GM12865 (cell line): ENCODE measurements at regions not wholly inside any gene's neighbourhood (a gene's known extent, or its start where the extent isn't known, plus 50 kb on each side); places are given as distances from the start of the nearest gene placed in this dataset.
A peak's percentile ranks its signal among the peaks of the same experiment; 100 is the strongest.

Experiments
- DNase-seq: peaks from one replicate; pipeline ENCODE4 v3.0.0; 2010; ENCODE audit warnings: low read depth
- H3K4me3 ChIP-seq: 2 replicates; pipeline ENCODE4 v1.5.1; 2011; ENCODE audit warnings: mild to moderate bottlenecking, low read depth, low read length, control low read depth
- CTCF ChIP-seq: IDR thresholded peaks from 2 replicates; pipeline ENCODE4 v1.5.1; 2011; ENCODE audit warnings: low read length, control low read depth, low read depth, inconsistent platforms; ENCODE audit not compliant: insufficient read depth; ENCODE audit errors: missing control alignments

GRCh38 chr11:116258821-116259220 is 514.0 kb downstream of the BUD13 start:
- TF ChIP-seq CTCF: no peak
- no peak for DNase-seq
- no peak overlapping the region for H3K4me3 ChIP-seq

- DNase-seq: no peak
- H3K4me3 ChIP-seq: no peak overlapping the region
- no peak for TF ChIP-seq CTCF
Measured at GRCh38 chr11:116257883-116258282, 514.9 kb downstream of the BUD13 start.

GRCh38 chr11:116257092-116257491 is 515.7 kb downstream of the BUD13 start:
- H3K4me3 ChIP-seq: no peak overlapping the region
- DNase-seq: no peak
- no peak for TF ChIP-seq CTCF

GRCh38 chr11:116256215-116256614 is 516.6 kb downstream of the BUD13 start:
- no peak overlapping the region for H3K4me3 ChIP-seq
- no peak for DNase-seq
- no peak for TF ChIP-seq CTCF

GRCh38 chr11:116255321-116255953 is 517.4 kb downstream of the BUD13 start:
- TF ChIP-seq CTCF: no peak
- H3K4me3 ChIP-seq: no peak overlapping the region
- no peak for DNase-seq

GRCh38 chr11:116250155-116250554 is 522.6 kb downstream of the BUD13 start:
- no peak for DNase-seq
- H3K4me3 ChIP-seq: no peak overlapping the region
- no peak for TF ChIP-seq CTCF

GRCh38 chr11:116249561-116249960 is 523.2 kb downstream of the BUD13 start:
- peak; percentile 4 for TF ChIP-seq CTCF
- DNase-seq: no peak
- H3K4me3 ChIP-seq: no peak overlapping the region
